NCI-H2171 treated with DMSO at 0.1 percent for 48 hours (cell line): ENCODE measurements at regions not wholly inside any gene's neighbourhood (a gene's known extent, or its start where the extent isn't known, plus 50 kb on each side); places are given as distances from the start of the nearest gene placed in this dataset.
"Not testable (repeated sequence)": the region's sequence is repeated elsewhere in the genome, so short reads cannot be mapped to it uniquely, and the experiment has no call there.

ENCODE experiments used
- DNase-seq: peaks from one replicate; lab custom pipeline; 2025; lab: John Stamatoyannopoulos, UW

DNA sequence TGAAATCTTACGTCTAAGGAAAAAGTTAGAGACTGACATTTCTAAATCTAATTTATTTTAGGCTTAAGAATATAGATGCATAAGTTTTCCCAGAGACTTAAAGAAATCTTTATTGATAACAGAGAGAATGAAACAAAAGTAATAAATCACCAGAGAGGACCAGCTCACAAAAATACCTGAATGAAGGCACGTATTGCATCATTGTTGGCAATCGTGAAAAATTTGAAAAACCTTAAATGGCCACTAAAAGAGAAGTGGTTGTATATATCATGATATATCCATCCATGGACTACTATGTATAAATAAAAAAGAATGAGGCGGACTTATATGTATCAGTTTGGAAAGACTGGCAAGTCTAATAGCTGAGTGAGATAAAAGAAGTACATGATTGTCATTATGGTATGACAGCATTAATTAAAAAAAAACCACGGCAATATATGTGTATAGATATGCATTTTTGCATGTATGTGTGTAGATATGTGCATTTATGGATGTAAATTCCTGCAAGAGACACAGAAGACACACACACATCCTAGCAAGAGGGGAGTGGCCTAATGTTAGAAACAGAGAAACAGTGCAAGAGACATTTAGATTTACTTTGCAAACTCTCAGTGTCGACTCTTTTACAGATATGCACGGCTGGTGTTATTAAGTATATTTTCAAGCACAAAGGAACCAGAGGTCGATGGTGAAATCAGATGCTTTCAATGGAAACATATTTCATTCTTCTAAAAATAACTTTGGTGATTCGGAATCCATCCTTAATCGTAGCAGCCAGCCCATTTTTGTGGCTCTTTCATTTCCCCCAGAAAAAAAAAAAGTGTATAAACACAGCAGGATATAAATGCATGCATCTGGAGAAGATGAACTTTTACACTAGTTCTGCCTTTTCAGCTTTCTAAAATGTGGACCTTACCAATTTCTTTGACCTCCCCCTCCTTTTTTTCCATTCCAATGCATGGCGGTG is 156.1 kb upstream of the SALL4 start:
- no peak for DNase-seq

DNA sequence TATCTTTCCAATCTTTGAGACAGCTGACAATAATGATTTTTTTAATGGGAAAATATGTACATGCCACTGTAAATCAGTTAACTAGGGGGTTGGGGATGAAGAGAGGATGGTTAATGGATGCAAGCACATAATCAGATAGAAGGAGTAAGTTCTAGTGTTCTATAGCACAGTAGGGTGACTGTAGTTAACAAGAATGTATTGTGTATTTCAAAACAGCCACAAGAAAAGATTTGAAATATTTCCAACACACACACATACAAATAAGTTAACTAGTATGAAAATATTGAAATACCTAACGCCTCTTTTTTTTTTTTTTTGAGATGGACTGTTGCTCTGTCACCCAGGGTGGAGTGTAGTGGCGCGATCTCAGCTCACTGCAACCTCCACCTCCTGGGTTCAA is 153.4 kb upstream of the SALL4 start:
- DNase-seq = no peak

GRCh38 chr20:51953731-51954340 is 151.5 kb upstream of the SALL4 start:
- no peak for DNase-seq

DNA sequence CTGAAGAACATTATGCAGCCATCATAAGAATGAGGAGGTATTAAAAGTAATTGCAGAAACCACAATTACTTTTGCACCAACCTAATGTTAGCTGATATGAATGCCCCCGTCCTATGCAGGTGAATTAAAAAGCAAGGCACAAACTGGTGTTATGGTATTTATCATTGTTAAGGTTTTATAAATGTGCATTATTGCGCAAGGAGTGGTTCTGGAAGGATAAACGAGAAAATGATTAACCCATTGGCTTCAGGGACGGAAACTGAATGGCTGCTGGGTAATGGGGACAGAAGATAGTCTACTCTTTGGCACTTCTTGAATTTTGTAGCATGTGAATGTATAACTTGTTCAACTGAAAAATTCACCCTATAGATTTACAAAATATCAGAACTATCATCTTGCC is 148.6 kb upstream of the SALL4 start:
- DNase-seq = no peak

DNA sequence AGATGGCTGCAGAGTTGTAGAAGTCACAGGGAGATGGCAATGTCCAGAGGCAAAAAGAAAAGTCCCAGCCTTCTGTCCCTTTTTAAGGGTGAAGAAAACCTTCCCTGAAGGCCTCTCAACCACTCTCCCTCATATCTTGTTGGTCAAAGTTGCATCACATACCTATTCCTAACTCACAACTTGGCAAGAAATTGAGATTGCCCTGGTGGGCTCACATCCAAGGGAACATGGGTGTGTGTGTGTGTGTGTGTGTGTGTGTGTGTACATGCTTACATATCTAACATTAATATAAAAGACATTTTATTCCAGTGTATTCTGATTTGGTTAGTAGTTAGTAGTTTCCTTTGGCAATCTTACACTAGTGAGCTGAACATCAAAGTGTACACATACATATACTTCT is 144.3 kb upstream of the SALL4 start:
- DNase-seq = no peak

DNA sequence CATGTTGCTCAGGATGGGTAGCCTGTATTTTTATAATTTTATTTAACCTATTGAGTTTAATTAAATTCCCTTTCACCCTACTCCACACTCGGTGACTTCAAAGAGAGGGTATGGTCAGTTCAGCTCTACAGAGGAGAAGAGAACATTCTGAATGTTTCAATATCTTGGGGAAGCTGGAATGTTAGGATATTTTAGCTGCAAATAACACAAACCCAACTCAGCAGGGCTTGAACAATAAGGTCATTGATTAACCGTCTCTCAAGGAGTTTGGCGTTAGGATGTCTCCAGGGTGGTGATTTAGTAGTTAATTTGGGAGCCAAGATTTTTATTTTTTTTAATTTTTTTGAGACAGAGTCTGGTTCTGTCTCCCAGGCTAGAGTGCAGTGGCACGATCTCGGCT is 143.6 kb upstream of the SALL4 start:
- DNase-seq = no peak

DNA sequence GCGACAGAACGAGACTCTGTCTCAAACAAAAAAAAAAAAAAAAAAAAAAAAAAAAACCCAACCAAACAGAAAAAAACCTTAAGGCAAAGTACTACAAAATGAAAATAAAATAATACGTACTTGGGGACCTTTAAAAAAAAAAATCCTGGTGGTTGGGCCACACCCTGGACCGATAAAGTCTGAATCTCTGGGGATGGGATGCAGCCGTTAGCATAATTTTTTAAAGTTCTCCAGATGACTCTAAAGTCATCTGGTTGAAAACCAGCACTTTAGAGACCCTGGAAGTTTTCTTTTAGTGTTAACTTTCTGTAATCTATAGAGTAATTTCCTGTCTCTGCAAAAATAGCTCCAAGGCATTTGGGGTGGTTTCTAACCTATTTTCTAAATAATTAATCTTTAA is 142.9 kb upstream of the SALL4 start:
- DNase-seq = no peak

- no peak for DNase-seq
These were observed 141.4 kb upstream of the SALL4 start for GRCh38 chr20:51943761-51944160.

DNA sequence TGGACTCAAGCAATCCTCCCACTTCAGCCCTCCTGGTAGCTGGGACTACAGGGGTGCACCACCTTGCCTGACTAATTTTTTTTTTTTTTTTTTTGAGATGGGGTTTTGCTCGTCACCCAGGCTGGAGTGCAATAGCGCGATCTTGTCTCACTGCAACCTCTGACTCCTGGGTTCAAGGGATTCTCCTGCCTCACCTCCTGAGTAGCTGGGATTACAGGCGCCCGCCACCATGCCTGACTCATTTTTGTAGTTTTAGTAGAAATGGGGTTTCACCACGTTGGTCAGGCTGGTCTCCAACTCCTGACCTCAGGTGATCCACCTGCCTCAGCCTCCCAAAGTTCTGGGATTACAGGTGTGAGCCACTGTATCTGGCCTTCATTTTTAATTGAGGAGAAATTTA is 141.0 kb upstream of the SALL4 start:
- not testable (repeated sequence) for DNase-seq

DNA sequence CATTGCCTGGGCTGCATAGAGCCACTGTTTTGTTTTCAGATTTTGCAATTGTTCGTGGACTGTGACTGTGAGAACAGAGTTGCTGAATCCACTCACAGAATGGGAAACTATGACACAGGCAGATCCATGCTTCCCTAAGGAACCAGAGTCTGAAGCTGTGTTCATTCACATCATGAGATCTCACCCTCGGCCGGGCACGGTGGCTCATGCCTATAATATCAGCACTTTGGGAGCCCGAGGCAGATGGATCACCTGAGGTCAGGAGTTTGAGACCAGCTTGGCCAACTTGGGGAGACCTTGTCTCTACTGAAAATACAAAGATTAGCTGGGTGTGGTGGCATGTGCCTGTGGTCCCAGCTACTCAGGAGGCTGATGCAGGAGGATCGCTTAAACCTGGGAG is 139.2 kb upstream of the SALL4 start:
- no peak for DNase-seq

DNA sequence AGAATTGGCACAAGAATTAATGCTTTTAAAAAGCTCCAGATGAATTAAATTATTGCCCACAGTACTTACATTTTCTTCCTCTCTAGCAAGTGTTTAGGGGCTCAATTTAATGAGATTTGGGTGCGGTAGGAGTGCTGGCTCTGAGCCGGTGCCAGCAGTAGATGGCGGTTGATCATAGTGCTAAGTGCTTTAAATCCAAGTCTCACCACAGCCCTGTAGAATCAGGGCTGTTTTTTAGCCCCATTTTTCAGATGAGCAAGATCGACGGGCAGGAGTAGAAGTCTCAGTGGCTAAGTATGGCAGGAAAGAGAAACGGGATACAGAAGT is 136.9 kb upstream of the SALL4 start:
- no peak for DNase-seq

DNA sequence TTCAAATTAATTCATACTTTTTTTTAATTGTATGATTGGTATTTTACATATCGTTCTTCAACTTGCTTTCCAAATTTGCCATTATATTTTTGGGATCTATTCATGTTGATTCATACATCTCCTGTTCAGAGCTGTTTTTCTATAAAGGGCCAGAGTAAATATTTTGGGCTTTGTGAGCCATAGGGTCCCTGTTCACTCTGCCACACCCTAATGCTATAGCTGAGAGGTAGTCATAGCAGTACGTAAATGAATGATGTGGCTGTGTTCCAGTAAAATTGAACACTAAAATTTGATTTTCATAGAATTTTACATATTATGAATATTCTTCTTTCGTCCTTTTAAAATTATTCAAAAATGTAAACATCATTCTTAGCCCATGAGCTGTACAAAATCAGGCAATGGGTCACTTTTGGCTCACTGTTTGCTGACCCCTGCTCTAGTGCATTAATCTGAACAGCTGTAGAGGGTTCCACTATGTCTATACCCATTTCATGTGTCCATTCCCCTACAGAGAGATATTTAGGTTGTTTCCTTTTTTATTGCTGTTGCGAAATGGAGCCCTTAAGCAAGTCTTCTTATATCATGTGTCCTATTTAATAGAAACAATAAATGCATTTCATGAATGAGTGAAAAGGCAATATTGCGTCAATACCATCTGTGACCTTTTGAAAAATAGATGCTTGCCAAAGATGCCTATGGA is 136.4 kb upstream of the SALL4 start:
- peak; percentile 83 for DNase-seq

DNA sequence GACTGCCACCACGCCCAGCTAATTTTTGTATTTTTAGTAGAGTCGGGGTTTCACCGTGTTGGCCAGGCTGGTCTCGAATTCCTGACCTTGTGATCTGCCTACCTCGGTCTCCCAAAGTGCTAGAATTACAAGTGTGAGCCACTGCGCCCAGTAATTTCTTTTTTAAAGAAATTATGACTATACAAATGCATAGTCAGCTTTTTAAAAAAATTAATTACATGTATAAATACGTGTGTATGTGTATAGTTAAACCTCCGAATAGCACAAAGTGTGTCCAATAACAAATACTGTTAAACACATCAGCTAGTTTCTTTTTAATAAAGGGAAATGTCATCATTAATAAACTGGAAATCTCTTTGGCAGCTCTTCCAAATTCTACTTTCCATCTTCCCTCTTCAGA is 135.5 kb upstream of the SALL4 start:
- no peak for DNase-seq

GRCh38 chr20:51936377-51936776 is 134.1 kb upstream of the SALL4 start:
- DNase-seq = peak; percentile 13

- no peak for DNase-seq
These were observed 132.7 kb upstream of the SALL4 start for GRCh38 chr20:51935003-51935358.

- DNase-seq = peak; percentile 87
These were observed 132.1 kb upstream of the SALL4 start for GRCh38 chr20:51934301-51935002.

- no peak for DNase-seq
These were observed 129.1 kb upstream of the SALL4 start for GRCh38 chr20:51931371-51931781.

- peak; percentile 65 for DNase-seq
These were observed 128.5 kb upstream of the SALL4 start for GRCh38 chr20:51930775-51931174.

DNA sequence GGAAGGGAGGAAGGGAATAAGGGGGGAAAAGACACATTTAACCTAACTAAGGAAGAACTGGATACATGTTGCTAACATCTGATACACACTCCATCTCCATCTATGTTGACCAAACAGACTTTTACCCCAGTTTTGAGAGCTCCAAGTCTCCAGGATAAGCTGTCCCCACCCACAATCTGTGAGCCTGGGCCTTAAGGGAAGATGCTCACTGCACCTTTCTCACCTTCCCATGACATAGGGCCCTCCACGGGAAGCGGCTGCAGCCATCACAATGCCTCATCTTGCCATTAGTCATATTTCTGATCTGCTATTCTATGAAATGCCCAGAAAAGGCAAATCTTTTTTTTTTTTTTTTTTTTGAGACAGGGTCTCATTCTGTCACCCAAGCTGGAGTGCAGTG is 126.6 kb upstream of the SALL4 start:
- no peak for DNase-seq

- DNase-seq = not testable (repeated sequence)
These were observed 125.6 kb upstream of the SALL4 start for GRCh38 chr20:51927970-51928369.

- no peak for DNase-seq
These were observed 124.5 kb upstream of the SALL4 start for GRCh38 chr20:51926670-51927305.

DNA sequence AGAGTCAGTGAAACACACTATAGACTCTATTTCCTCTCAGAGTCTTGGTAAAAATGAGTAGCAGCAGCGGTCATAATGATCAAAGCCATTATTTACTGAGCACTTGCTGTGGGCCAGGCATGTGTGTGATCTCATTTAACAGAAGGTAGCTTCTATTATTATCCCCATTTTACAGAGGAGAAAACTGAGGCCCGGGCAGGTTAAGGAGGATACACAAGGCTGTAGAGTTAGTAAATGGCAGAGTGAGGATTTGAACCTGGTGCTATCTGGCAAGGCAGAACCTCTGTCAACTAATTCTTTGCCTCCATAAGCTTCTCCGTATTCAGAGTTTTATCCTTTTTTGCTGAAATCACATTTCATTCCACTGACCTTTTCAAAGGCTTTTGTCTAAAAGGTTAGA is 122.2 kb upstream of the SALL4 start:
- DNase-seq = no peak
